ENCODE measurements at regions not wholly inside any gene's neighbourhood (a gene's known extent, or its start where the extent isn't known, plus 50 kb on each side); places are given as distances from the start of the nearest gene placed in this dataset.

DNA sequence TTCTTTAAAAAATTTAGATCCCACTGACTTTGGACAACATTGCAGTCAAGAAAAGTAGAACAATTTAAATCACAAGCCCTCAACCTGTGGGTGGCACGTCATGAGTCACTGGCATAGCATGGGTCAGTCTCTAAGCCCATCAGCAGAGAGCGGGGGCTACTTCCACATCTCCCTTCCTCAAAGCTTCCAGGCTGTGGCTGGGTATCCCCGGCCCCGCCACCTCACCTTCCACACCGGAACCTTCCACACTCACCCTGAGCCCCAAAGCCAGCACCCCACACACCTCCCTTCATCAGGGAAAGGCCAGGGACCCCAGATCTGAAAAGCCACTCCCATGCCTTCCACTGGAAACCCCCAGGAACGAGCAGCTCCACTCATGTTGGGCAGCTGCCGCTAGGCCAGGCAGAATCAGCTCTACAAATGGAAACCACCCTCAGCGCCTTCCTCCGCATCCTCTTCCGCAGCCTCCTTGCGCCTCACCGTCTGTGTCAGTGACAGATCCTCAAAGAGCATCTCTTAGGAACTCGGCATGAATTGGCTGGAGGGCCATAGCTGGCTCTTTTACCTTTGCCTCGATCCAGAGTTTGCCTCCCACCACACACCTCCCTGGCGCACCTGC, 156.5 kb downstream of the ERCC6L2 start:
- DNase-seq, result no peak

DNA sequence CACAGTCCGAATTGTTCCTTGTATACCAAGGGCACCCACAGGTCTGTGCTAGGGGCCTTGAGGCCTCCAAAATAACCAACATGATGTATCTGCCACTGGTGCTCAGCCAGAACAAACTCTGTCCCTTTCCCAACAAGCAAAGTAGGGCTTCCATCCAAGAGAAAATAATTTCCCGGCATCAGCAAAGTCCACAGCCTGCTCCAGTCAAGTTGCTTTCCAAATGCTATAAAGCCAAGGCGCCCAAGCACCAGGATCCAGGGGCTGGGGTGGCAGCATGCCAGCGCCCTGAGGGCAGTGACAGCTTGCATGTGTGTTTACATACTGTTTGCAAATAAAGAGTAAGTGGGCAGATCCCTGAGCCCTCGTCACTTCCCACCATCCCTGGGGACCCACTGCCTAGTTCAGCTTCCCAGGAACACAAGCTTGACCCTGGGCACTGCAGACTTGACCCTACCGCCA, 155.9 kb downstream of the ERCC6L2 start:
- DNase-seq, result peak; percentile 49

DNA sequence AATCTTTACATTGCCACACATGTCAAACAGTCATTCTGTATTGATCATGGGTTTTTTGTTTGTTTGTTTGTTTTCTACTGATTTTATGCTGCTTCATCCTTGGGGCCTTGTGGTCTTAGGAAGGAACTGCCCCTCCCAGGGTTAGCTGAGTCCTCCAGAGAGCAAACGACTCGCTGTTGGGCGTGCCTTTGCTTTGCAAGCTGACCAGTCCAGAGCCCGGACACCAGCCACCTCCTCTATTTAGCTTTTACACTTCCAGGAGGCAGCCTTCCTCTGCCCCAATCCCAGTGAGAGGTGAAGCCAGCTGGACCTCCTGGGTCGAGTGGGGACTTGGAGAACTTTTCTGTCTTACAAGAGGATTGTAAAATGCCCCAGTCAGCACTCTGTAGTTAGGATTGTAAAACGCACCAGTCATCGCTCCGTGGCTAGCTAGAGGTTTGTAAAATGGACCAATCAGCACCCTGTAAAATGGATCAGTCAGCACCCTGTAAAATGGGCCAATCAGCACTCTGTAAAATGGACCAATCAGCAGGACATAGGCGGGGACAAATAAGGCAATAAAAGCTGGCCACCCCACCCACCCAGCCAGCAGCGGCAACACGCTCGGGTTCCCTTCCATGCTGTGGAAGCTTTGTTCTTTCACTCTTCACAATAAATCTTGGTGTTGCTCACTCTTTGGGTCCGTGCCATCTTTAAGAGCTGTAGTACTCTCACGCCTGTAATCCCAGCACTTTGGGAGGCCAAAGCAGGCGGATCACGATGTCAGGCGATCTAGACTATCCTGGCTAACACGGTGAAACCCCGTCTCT, 154.4 kb downstream of the ERCC6L2 start:
- no peak for DNase-seq

DNA sequence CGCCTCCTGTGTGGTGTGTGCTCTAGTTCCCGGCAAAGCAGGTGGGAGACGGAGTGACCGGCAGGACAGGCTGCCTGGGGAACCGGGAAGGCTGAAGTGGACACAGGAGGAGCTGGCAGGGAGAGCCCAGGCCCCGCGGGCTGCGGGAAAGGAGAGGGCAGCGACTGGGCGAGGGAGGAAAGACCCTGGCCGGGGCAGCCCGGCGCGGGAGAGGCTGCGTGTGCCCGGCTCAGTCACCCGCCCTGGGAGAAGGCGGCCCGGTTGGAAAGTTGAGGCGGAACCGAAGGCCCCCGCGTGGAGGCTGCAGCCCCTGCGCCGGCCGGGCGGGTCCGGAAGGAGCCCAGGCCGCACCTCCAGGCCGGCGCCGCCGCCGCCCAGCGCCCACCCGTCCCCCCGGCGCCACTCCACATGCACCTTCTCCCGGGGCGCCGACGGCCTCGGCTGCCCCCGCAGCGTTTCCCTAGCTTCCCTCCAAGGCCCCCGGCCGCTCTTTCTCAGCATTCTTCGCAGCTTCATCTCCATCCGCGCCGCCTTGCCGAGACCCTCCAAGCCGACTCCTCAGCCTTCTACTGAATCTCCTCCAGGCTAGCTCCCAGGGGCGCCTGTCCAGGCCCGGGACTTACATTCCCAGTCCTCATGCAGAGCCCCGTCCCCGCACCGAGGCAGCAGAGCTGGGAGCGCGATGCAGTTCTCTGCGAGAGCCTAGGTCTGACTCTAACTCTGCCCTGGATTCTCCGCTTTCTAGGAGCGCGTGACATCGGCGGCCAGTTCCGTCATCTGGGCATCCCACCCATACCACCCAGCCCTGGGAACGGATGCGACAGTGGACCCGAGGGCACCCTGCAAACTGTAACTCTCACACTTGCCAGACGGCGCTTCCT, 152.0 kb downstream of the ERCC6L2 start:
- no peak for DNase-seq

DNA sequence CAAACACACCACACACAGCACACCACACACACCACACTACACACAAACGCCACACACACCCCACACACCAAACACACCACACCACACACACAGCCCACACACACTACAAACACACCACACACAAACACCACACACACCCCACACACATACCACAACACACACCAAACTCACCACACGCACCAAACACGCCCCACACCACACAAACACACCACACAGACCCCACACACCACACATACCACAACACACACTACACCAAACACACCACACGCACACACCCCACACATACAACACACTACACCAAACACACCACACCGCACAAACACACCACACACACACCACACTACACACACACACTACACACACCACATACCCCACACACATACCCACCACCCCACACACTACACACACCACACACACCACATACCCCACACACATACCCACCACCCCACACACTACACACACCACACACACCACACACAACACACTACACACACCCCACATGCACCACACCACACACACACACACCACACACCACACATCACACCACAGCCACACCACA, 151.2 kb downstream of the ERCC6L2 start:
- no peak for DNase-seq

DNA sequence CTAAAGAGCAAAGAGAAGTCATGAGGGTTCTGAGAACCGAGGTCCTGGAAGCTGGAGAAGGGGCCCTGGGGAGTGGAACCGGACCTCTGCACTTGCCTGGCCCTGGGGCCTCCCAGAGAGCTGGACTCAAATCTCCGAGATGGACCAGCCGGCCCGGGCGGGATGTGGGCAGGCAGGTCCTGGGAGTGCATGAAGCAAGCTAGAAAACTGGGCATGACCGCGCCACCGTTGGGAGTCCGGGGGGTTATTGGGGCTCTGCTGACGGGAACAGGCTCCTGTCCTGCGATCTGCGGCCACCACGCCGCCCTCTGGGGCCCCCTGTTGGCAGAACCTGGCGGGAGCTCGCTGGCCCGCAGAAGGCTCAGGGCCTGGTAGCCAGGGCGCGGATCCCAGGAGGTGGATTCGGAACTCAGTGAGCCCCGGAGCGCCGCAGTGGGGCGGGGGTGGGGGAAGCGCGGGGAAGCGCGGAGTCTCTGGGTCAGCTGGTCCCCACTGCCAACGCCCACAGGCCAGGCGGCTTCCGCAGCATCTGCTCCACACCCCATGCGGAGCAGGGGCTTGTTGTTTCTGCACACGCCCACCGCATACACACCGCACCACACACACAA, 150.6 kb downstream of the ERCC6L2 start:
- DNase-seq, result no peak

DNA sequence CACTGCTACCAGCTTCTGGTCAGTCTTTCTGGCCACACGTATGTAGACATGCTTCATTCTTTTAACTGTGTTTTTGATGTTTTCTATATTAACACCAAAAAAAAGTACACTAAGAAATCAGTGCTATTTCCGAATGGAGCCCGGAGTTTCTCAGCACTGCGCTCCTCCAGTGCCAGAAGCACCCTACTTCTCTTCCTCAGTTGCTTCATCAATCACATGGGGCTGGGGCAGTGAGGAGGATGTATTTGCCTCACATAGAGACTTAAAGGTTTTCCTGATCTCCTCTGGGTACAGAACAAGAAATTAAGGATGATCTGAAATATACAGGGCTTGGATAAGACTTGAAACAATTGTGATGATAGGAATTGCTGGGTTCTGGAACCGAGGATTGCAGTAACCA, 148.0 kb downstream of the ERCC6L2 start:
- DNase-seq, result no peak

DNA sequence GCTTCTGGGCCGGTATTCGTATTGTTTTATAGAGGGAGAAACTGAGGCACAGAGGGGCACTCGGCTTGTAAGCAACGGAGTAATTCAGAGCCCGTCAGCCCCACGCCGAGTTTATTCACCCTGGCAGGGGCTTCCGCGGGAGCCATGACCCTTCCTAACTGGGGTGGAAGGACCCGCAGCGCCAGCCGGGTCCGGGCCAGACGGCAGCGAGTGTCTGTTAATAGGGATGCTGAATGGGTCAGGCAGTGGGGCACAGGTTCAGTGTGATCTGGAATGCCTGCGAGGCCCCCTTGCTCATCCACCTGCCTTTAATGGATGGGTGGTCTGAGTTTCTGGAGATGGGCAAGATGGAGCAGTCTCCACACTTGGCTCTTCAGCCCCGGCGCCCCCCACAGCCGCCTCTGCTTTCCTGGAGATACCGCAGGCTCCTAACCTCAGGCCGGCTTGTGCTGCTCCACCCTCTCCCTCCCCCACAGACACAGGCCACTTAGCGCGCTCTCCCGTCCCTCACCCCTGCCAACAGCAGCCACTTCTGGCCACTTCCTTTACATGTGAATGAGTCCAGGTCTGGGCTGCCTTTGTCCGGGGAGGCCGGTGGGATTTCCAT, 147.1 kb downstream of the ERCC6L2 start:
- DNase-seq, result no peak

DNA sequence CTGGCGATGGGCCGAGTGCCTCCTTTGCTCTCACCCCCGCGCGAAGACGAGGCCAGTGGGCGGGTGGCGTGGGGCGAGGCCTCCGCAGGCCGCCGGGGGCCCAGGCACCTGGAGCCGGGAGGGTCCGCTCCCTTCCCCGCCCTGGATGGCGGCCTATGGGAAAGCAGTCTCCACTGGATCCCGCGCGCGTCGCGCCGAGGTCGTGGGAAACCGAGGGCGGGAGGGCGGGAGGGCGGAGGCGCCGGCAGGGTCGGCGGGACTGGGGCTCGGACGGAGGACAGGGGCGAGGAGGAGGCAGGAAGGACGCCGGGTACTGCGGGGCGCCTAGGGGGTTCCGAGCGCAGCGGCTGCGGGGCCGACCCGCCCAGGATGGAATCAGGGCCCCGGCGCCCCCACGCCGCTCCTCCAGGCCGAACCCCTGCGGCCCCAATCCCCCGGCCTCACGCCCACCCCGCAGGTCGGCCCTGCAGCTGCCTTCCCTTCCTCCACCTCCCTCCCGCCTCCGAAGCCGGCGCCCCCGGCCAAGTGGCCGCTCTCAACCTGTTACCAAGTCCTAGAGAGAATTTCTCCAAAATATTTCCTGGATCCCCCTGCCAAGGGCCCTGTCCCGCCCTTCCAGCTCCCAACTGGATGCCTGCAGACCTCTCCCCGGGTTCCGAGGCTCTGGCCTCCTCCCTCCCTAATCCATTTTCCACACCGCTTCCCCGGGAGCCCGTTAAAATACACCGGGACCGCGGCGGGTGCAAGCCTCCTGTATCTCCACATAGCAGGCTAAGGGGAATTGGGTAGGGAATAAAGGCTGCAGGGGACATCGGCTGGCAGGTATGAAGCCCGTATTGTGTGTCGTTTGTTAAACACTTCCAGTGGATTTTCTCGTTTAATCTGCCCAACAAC, 146.3 kb downstream of the ERCC6L2 start:
- peak; percentile 27 for DNase-seq

DNA sequence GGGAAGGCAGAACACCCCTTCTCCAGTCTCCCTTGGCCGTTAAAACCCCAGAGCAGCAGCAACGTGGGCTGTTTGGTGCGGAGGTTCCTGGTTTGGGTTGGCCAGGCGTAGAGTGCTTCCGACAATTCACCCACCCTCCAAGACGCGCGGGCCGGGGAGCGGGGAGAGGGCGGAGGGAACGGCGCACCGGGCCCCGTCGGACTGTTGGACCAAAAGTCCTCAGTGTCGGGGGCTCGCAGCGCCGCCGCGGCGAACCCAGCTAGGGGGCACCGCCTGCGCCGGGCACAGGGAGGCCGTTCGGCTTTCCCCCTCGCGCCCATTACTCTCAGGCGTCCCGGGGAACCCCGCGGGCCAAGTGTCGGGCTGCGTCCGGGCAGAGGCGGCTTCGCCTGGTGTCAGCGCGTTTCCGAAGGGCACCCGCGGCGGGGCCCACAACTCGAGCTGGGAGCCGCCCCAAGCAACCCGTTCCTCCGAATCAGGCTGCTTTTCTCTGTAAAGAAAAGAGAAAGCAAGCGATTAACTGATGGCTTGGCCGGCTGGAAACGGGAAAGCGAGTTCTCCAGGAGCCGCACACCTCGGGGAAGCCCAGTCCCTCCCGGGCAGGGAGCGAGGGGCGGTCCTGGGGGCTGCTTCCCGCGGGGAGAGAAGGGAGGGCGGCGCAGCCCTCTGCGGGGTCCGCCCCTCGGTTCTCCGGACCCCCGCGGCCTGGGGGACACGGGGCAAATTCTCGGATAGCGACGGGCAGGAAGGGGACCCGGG, 145.5 kb downstream of the ERCC6L2 start:
- peak; percentile 42 for DNase-seq

DNA sequence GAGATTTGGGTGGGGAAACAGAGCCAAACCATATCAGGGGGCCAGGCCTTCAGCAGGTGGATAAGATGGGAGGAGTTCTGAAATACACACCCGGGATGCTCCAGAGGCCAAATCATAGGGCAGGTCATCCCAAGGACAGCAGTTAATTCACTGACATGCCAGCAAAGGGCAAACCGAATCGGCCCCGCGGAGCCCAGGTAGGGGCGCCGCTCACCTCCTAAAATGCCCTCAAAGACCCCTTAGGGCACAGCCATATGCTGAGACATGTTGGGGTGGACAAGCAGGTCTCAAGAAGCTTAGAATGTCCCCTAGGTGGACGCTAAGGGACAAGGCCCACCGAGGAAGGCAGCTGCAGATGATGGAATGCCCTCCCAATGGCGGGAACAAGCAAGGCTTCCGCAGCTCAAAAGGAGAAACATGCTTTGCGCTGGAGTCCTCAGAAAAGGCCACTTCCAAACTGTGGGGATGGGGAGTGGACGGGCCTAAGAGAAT, 144.9 kb downstream of the ERCC6L2 start:
- no peak for DNase-seq

Data from DMS53 (cell line).